WERI-Rb-1 (cell line): ENCODE measurements at regions not wholly inside any gene's neighbourhood (a gene's known extent, or its start where the extent isn't known, plus 50 kb on each side); places are given as distances from the start of the nearest gene placed in this dataset.

Experiments used
- DNase-seq: peaks from one replicate; pipeline ENCODE4 v3.0.0-alpha.2; 2020
- H3K27ac ChIP-seq: fragments of 250-450 bp; sonication (Bioruptor Pico); 2 replicates; pipeline ENCODE4 v1.5.1; 2020; ENCODE audit warnings: mild to moderate bottlenecking, moderate library complexity
- H3K27me3 ChIP-seq: fragments of 250-450 bp; sonication (Bioruptor Pico); 2 replicates; pipeline ENCODE4 v1.5.1; 2021; ENCODE audit warnings: mild to moderate bottlenecking, low read depth, moderate library complexity; ENCODE audit not compliant: insufficient read depth, severe bottlenecking
- H3K36me3 ChIP-seq: fragments of 250-450 bp; sonication (Bioruptor Pico); 2 replicates; pipeline ENCODE4 v1.5.1; 2020; ENCODE audit warnings: mild to moderate bottlenecking, moderate library complexity
- H3K4me3 ChIP-seq: 2 replicates; pipeline ENCODE4 v1.5.1; 2011; ENCODE audit warnings: low read depth, mild to moderate bottlenecking, control low read depth, low read length
- H3K9me3 ChIP-seq: fragments of 250-450 bp; sonication (Bioruptor Pico); 2 replicates; pipeline ENCODE4 v1.5.1; 2021; ENCODE audit warnings: mild to moderate bottlenecking, moderate library complexity; ENCODE audit not compliant: severe bottlenecking
- CTCF ChIP-seq: IDR thresholded peaks from 2 replicates; pipeline ENCODE4 v1.5.1; 2011; ENCODE audit warnings: low read depth, mild to moderate bottlenecking, control low read depth, inconsistent platforms, low read length

- no peak for DNase-seq
- TF ChIP-seq CTCF = no peak
- H3K36me3 ChIP-seq = no peaks in the 10 kb centered on the region
- no peaks in the 10 kb centered on the region for H3K27me3 ChIP-seq
- H3K4me3 ChIP-seq = no peak overlapping the region
- no peak overlapping the region for H3K27ac ChIP-seq
- no peaks in the 10 kb centered on the region for H3K9me3 ChIP-seq
Measured at GRCh38 chr5:157961896-157962590, 103.1 kb upstream of the CLINT1 start.

GRCh38 chr5:157961176-157961575 is 102.2 kb upstream of the CLINT1 start:
- no peak overlapping the region for H3K27ac ChIP-seq
- H3K9me3 ChIP-seq = no peaks in the 10 kb centered on the region
- no peaks in the 10 kb centered on the region for H3K27me3 ChIP-seq
- DNase-seq = no peak
- no peak overlapping the region for H3K4me3 ChIP-seq
- H3K36me3 ChIP-seq = no peaks in the 10 kb centered on the region
- TF ChIP-seq CTCF = no peak

- Histone ChIP-seq H3K36me3 (no peaks in the 10 kb centered on the region), H3K4me3 (no peak overlapping the region), H3K9me3 (no peaks in the 10 kb centered on the region), H3K27me3 (no peaks in the 10 kb centered on the region), H3K27ac (no peak overlapping the region)
- no peak for DNase-seq
- TF ChIP-seq CTCF = no peak
Measured at GRCh38 chr5:157959370-157959769, 100.4 kb upstream of the CLINT1 start.

- no peak for TF ChIP-seq CTCF
- H3K4me3 ChIP-seq = no peak overlapping the region
- no peaks in the 10 kb centered on the region for H3K27me3 ChIP-seq
- no peaks in the 10 kb centered on the region for H3K9me3 ChIP-seq
- H3K27ac ChIP-seq = no peak overlapping the region
- no peaks in the 10 kb centered on the region for H3K36me3 ChIP-seq
- DNase-seq = no peak
Measured at GRCh38 chr5:157956271-157956885, 97.4 kb upstream of the CLINT1 start.

GRCh38 chr5:157955541-157956172 is 96.7 kb upstream of the CLINT1 start:
- TF ChIP-seq CTCF = no peak
- no peaks in the 10 kb centered on the region for H3K27me3 ChIP-seq
- no peak overlapping the region for H3K4me3 ChIP-seq
- DNase-seq = no peak
- no peaks in the 10 kb centered on the region for H3K36me3 ChIP-seq
- H3K9me3 ChIP-seq = no peaks in the 10 kb centered on the region
- H3K27ac ChIP-seq = no peak overlapping the region
